ENCODE measurements at regions not wholly inside any gene's neighbourhood (a gene's known extent, or its start where the extent isn't known, plus 50 kb on each side); places are given as distances from the start of the nearest gene placed in this dataset.

GRCh38 chr5:116998024-116998423 lies 423.4 kb upstream of the SEMA6A start:
- no peak overlapping the region for H3K4me3 ChIP-seq (ENCODE audit: low read depth in 1 of 2, low read length in 2 of 2)
- no peaks in the 10 kb centered on the region for H3K27me3 ChIP-seq (ENCODE audit: control insufficient read depth in 1 of 2, insufficient read depth in 2 of 2, low read length in 2 of 2)
- no peaks in the 10 kb centered on the region for H3K36me3 ChIP-seq (ENCODE audit: control insufficient read depth in 2 of 2, insufficient read depth in 2 of 2, low read length in 1 of 2)
- no peak overlapping the region for H3K27ac ChIP-seq (ENCODE audit: low read depth in 2 of 2, low read length in 1 of 2)
- no peaks in the 10 kb centered on the region for H3K9me3 ChIP-seq (ENCODE audit: control insufficient read depth in 2 of 2, insufficient read depth in 1 of 2, low read depth in 1 of 2, low read length in 1 of 2)
- H3K4me1 ChIP-seq (ENCODE audit: control insufficient read depth in 2 of 2, insufficient read depth in 2 of 2, low read length in 1 of 2): no peaks in the 10 kb centered on the region
- WGBS, 2 donors: 85 to 88% methylated on average over 13 of the region's 13 CpGs

- Histone ChIP-seq H3K27ac (ENCODE audit: low read depth in 2 of 2, low read length in 1 of 2) (no peak overlapping the region), H3K4me3 (ENCODE audit: low read depth in 1 of 2, low read length in 2 of 2) (no peak overlapping the region), H3K36me3 (ENCODE audit: control insufficient read depth in 2 of 2, insufficient read depth in 2 of 2, low read length in 1 of 2) (no peaks in the 10 kb centered on the region), H3K9me3 (ENCODE audit: control insufficient read depth in 2 of 2, insufficient read depth in 1 of 2, low read depth in 1 of 2, low read length in 1 of 2) (no peaks in the 10 kb centered on the region), H3K27me3 (ENCODE audit: control insufficient read depth in 1 of 2, insufficient read depth in 2 of 2, low read length in 2 of 2) (no peaks in the 10 kb centered on the region), H3K4me1 (ENCODE audit: control insufficient read depth in 2 of 2, insufficient read depth in 2 of 2, low read length in 1 of 2) (no peaks in the 10 kb centered on the region)
- WGBS, 2 donors: 59 to 81% methylated on average over 2 of the region's 2 CpGs
Observed at GRCh38 chr5:116992681-116993080, 418.1 kb upstream of the SEMA6A start.

DNA sequence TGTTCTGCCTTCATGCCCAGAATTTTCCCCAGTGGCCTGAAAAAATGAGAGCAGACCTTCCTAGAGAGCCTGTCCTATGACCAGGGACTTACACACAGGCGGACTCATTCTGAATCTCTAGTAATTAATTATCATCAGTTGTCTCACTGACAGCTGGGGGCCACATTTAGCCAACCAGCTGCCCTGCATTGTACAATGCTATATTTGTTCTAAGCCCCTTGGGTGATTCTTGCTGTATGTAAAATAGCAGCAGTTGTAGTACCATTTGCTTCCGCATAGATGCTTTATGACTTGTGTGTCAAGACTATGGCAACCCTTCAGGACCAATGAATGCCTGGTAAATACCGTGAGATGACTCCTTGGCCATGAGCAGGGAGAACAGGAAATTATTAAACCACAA lies 415.4 kb upstream of the SEMA6A start:
- Histone ChIP-seq H3K36me3 (ENCODE audit: control insufficient read depth in 2 of 2, insufficient read depth in 2 of 2, low read length in 1 of 2) (no peaks in the 10 kb centered on the region), H3K9me3 (ENCODE audit: control insufficient read depth in 2 of 2, insufficient read depth in 1 of 2, low read depth in 1 of 2, low read length in 1 of 2) (no peaks in the 10 kb centered on the region), H3K27me3 (ENCODE audit: control insufficient read depth in 1 of 2, insufficient read depth in 2 of 2, low read length in 2 of 2) (no peaks in the 10 kb centered on the region), H3K27ac (ENCODE audit: low read depth in 2 of 2, low read length in 1 of 2) (no peak overlapping the region), H3K4me3 (ENCODE audit: low read depth in 1 of 2, low read length in 2 of 2) (no peak overlapping the region), H3K4me1 (ENCODE audit: control insufficient read depth in 2 of 2, insufficient read depth in 2 of 2, low read length in 1 of 2) (no peaks in the 10 kb centered on the region)
- 83% methylated on average over 3 of the region's 3 CpGs for WGBS, 2 donors

DNA sequence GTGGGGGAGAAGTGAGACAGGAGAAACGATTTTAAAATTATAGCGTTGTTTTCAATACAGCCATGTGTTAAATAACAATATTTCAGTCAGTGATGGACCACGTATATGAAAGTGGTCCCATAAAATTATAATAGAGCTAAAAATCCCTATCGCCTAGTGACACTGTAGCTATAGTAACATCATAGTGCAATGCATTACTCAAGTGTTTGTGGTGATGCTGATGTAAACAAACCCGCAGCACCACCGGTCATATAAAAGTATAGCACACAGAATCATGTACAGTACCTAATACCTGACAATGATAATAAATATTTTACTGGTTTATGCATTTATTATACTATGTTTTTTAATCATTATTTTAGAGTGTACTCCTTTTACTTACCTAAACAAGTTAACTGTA lies 407.4 kb upstream of the SEMA6A start:
- Histone ChIP-seq H3K9me3 (ENCODE audit: control insufficient read depth in 2 of 2, insufficient read depth in 1 of 2, low read depth in 1 of 2, low read length in 1 of 2) (no peaks in the 10 kb centered on the region), H3K27ac (ENCODE audit: low read depth in 2 of 2, low read length in 1 of 2) (no peak overlapping the region), H3K27me3 (ENCODE audit: control insufficient read depth in 1 of 2, insufficient read depth in 2 of 2, low read length in 2 of 2) (no peaks in the 10 kb centered on the region), H3K36me3 (ENCODE audit: control insufficient read depth in 2 of 2, insufficient read depth in 2 of 2, low read length in 1 of 2) (no peaks in the 10 kb centered on the region), H3K4me1 (ENCODE audit: control insufficient read depth in 2 of 2, insufficient read depth in 2 of 2, low read length in 1 of 2) (no peaks in the 10 kb centered on the region), H3K4me3 (ENCODE audit: low read depth in 1 of 2, low read length in 2 of 2) (no peak overlapping the region)
- 77 to 84% methylated on average over 6 of the region's 6 CpGs for WGBS, 2 donors

GRCh38 chr5:116980581-116980980 lies 406.0 kb upstream of the SEMA6A start:
- Histone ChIP-seq H3K36me3 (ENCODE audit: control insufficient read depth in 2 of 2, insufficient read depth in 2 of 2, low read length in 1 of 2) (no peaks in the 10 kb centered on the region), H3K4me1 (ENCODE audit: control insufficient read depth in 2 of 2, insufficient read depth in 2 of 2, low read length in 1 of 2) (no peaks in the 10 kb centered on the region), H3K4me3 (ENCODE audit: low read depth in 1 of 2, low read length in 2 of 2) (no peak overlapping the region), H3K9me3 (ENCODE audit: control insufficient read depth in 2 of 2, insufficient read depth in 1 of 2, low read depth in 1 of 2, low read length in 1 of 2) (no peaks in the 10 kb centered on the region), H3K27me3 (ENCODE audit: control insufficient read depth in 1 of 2, insufficient read depth in 2 of 2, low read length in 2 of 2) (no peaks in the 10 kb centered on the region), H3K27ac (ENCODE audit: low read depth in 2 of 2, low read length in 1 of 2) (no peak overlapping the region)
- 78 to 84% methylated on average over 2 of the region's 2 CpGs for WGBS, 2 donors

- 94 to 96% methylated on average over 1 of the region's 1 CpG for WGBS, 2 donors
- H3K4me3 ChIP-seq (ENCODE audit: low read depth in 1 of 2, low read length in 2 of 2): no peak overlapping the region
- H3K4me1 ChIP-seq (ENCODE audit: control insufficient read depth in 2 of 2, insufficient read depth in 2 of 2, low read length in 1 of 2): no peaks in the 10 kb centered on the region
- H3K27ac ChIP-seq (ENCODE audit: low read depth in 2 of 2, low read length in 1 of 2): no peak overlapping the region
- H3K27me3 ChIP-seq (ENCODE audit: control insufficient read depth in 1 of 2, insufficient read depth in 2 of 2, low read length in 2 of 2): no peaks in the 10 kb centered on the region
- no peaks in the 10 kb centered on the region for H3K9me3 ChIP-seq (ENCODE audit: control insufficient read depth in 2 of 2, insufficient read depth in 1 of 2, low read depth in 1 of 2, low read length in 1 of 2)
- H3K36me3 ChIP-seq (ENCODE audit: control insufficient read depth in 2 of 2, insufficient read depth in 2 of 2, low read length in 1 of 2): no peaks in the 10 kb centered on the region
Observed at GRCh38 chr5:116976767-116977166, 402.1 kb upstream of the SEMA6A start.

DNA sequence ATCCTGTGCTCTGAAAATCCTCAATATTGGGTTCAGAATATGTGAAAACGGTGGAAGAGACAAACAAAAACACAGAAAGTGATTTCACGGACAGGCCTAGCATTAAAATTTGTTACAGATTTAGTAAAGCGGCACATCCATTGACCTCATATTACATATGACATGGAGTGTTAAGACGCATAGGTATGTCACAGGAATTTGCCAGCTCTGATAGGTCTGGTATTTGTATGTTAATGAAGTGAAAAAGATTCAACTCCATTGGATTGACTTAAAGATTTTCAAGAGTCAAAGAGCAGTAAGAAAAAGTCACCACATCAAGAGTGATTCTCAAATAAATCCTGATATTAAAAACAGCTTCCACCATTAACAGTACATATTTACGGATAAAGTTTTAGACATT lies 396.5 kb upstream of the SEMA6A start:
- Histone ChIP-seq H3K36me3 (ENCODE audit: control insufficient read depth in 2 of 2, insufficient read depth in 2 of 2, low read length in 1 of 2) (no peaks in the 10 kb centered on the region), H3K4me1 (ENCODE audit: control insufficient read depth in 2 of 2, insufficient read depth in 2 of 2, low read length in 1 of 2) (no peaks in the 10 kb centered on the region), H3K27me3 (ENCODE audit: control insufficient read depth in 1 of 2, insufficient read depth in 2 of 2, low read length in 2 of 2) (no peaks in the 10 kb centered on the region), H3K27ac (ENCODE audit: low read depth in 2 of 2, low read length in 1 of 2) (no peak overlapping the region), H3K9me3 (ENCODE audit: control insufficient read depth in 2 of 2, insufficient read depth in 1 of 2, low read depth in 1 of 2, low read length in 1 of 2) (no peaks in the 10 kb centered on the region), H3K4me3 (ENCODE audit: low read depth in 1 of 2, low read length in 2 of 2) (no peak overlapping the region)
- 90% methylated on average over 5 of the region's 5 CpGs for WGBS, 2 donors

DNA sequence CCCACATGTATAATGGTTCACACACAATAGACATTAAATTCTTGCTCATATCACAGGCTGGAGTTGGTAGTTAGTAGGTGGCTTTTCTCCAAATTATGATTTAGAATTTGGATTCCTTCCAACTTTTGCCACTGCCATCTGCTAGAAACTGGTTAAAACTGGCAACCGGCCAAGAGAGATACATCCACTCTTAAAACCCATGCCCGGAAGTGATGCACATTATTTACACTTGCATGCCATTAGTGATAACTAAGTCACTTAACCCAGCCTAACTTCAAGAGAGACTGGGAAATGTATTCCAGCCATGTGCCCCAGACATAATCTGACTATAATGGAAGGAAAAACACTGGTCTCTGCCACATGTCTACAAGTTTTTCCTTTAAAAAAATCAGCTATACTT lies 395.7 kb upstream of the SEMA6A start:
- H3K9me3 ChIP-seq (ENCODE audit: control insufficient read depth in 2 of 2, insufficient read depth in 1 of 2, low read depth in 1 of 2, low read length in 1 of 2): no peaks in the 10 kb centered on the region
- no peak overlapping the region for H3K4me3 ChIP-seq (ENCODE audit: low read depth in 1 of 2, low read length in 2 of 2)
- H3K27ac ChIP-seq (ENCODE audit: low read depth in 2 of 2, low read length in 1 of 2): no peak overlapping the region
- no peaks in the 10 kb centered on the region for H3K36me3 ChIP-seq (ENCODE audit: control insufficient read depth in 2 of 2, insufficient read depth in 2 of 2, low read length in 1 of 2)
- no peaks in the 10 kb centered on the region for H3K27me3 ChIP-seq (ENCODE audit: control insufficient read depth in 1 of 2, insufficient read depth in 2 of 2, low read length in 2 of 2)
- no peaks in the 10 kb centered on the region for H3K4me1 ChIP-seq (ENCODE audit: control insufficient read depth in 2 of 2, insufficient read depth in 2 of 2, low read length in 1 of 2)
- WGBS, 2 donors: 39 to 49% methylated on average over 2 of the region's 2 CpGs

GRCh38 chr5:116964438-116964837 lies 389.8 kb upstream of the SEMA6A start:
- Histone ChIP-seq H3K27me3 (ENCODE audit: control insufficient read depth in 1 of 2, insufficient read depth in 2 of 2, low read length in 2 of 2) (no peaks in the 10 kb centered on the region), H3K9me3 (ENCODE audit: control insufficient read depth in 2 of 2, insufficient read depth in 1 of 2, low read depth in 1 of 2, low read length in 1 of 2) (no peaks in the 10 kb centered on the region), H3K4me3 (ENCODE audit: low read depth in 1 of 2, low read length in 2 of 2) (no peak overlapping the region), H3K27ac (ENCODE audit: low read depth in 2 of 2, low read length in 1 of 2) (no peak overlapping the region), H3K4me1 (ENCODE audit: control insufficient read depth in 2 of 2, insufficient read depth in 2 of 2, low read length in 1 of 2) (no peaks in the 10 kb centered on the region), H3K36me3 (ENCODE audit: control insufficient read depth in 2 of 2, insufficient read depth in 2 of 2, low read length in 1 of 2) (no peaks in the 10 kb centered on the region)
- WGBS, 2 donors: 91 to 92% methylated on average over 5 of the region's 5 CpGs

DNA sequence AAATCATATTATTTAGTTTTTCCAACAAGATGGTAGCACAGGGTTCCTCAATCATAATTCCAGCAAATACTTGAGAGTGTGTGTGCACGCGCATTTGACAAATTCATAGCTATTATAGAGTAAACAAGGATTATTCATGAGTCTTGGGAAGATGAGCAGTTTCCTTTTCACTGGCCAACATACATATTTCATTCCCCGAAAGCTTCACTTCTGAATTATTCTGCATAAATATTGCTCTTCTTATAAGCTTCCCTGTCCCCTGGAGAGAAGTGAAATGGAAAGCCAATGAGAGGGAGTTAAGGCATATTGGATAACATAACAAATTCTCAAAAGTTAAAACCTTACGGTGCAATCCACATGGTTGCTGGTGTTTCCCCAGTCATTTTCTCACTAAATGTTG lies 386.4 kb upstream of the SEMA6A start:
- no peaks in the 10 kb centered on the region for H3K4me1 ChIP-seq (ENCODE audit: control insufficient read depth in 2 of 2, insufficient read depth in 2 of 2, low read length in 1 of 2)
- H3K9me3 ChIP-seq (ENCODE audit: control insufficient read depth in 2 of 2, insufficient read depth in 1 of 2, low read depth in 1 of 2, low read length in 1 of 2): no peaks in the 10 kb centered on the region
- H3K27me3 ChIP-seq (ENCODE audit: control insufficient read depth in 1 of 2, insufficient read depth in 2 of 2, low read length in 2 of 2): no peaks in the 10 kb centered on the region
- H3K36me3 ChIP-seq (ENCODE audit: control insufficient read depth in 2 of 2, insufficient read depth in 2 of 2, low read length in 1 of 2): no peaks in the 10 kb centered on the region
- WGBS, 2 donors: 82 to 85% methylated on average over 4 of the region's 4 CpGs
- no peak overlapping the region for H3K4me3 ChIP-seq (ENCODE audit: low read depth in 1 of 2, low read length in 2 of 2)
- no peak overlapping the region for H3K27ac ChIP-seq (ENCODE audit: low read depth in 2 of 2, low read length in 1 of 2)
